ENCODE measurements at regions not wholly inside any gene's neighbourhood (a gene's known extent, or its start where the extent isn't known, plus 50 kb on each side); places are given as distances from the start of the nearest gene placed in this dataset.

DNA sequence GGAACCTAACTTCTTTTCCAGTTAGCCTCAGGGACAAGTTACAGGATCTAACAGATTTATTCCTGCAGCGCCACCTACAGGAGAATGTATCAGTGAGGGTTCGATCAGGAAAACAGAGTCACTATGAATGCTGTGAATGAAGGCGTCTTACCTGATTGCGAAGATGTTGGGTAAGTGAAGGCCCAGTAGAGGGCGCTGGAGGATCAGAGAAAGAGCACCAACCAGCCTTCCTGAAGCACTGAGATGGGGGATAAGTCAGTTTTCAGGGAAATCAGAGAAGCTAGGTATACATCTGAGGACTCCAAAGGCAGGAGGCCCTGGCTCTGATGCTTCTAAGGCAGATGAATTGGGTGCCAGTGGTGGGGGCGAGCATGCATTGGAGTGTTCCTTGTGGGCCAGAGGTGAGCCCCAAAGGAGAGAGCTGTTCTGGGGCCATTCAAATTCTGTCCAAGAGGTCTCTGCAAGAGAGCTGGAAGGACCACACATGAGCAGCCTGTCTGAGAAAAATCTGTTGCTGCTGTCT is 169.9 kb upstream of the AADAT start:
- H3K27me3 ChIP-seq (ENCODE audit: control insufficient read depth, insufficient read depth, low read length), result no peaks in the 10 kb centered on the region
- H3K36me3 ChIP-seq (ENCODE audit: control insufficient read depth, low read depth, low read length), result no peaks in the 10 kb centered on the region
- no peak overlapping the region for H3K9ac ChIP-seq (ENCODE audit: low read length)
- no peak overlapping the region for H3K27ac ChIP-seq (ENCODE audit: low read length)
- H3K4me1 ChIP-seq (ENCODE audit: control insufficient read depth, low read depth, low read length), result no peaks in the 10 kb centered on the region
- no peaks in the 10 kb centered on the region for H3K9me3 ChIP-seq (ENCODE audit: control insufficient read depth, low read depth, low read length)
- H3K4me3 ChIP-seq (ENCODE audit: low read length), result no peak overlapping the region

DNA sequence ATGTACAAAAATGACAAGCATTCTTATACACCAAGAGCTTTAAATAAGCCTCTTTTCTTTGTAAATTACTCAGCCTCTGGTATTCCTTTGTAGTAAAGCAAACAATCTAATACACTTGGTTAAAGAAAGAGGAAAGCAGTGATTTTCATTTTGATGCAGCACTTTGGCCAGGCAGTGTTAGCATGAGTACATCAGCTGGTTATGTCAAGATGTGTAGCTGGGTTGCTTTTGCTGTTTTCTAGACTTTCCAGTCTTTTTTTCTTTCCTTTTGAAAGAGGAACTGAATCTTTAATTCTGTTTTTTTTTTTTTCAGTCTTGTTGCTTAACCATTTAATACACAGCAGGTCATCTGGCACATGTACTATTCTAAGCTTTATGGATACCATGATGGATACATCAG is 167.1 kb upstream of the AADAT start:
- H3K9me3 ChIP-seq (ENCODE audit: control insufficient read depth, low read depth, low read length), result no peaks in the 10 kb centered on the region
- H3K36me3 ChIP-seq (ENCODE audit: control insufficient read depth, low read depth, low read length), result no peaks in the 10 kb centered on the region
- no peak overlapping the region for H3K27ac ChIP-seq (ENCODE audit: low read length)
- no peak overlapping the region for H3K9ac ChIP-seq (ENCODE audit: low read length)
- H3K4me3 ChIP-seq (ENCODE audit: low read length), result no peak overlapping the region
- no peaks in the 10 kb centered on the region for H3K4me1 ChIP-seq (ENCODE audit: control insufficient read depth, low read depth, low read length)
- H3K27me3 ChIP-seq (ENCODE audit: control insufficient read depth, insufficient read depth, low read length), result no peaks in the 10 kb centered on the region

DNA sequence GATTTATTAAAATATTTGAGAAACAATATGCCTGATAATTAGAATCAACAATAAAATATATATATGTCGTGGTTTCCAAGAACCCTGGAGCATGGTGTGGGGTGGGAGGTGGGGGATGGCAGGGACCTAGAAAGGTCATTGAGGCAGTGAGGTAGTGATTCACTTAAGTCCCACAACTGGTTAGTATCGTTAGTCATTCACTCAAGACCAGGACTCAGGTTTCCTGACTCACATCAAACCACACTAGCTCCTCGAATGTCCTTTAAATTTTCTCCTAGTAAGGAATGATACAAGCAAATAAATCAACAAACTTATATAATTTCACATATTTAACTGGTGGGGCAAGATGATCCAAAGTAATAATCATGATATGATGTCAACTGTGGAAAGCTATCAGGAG is 158.8 kb upstream of the AADAT start:
- Histone ChIP-seq H3K4me1 (ENCODE audit: control insufficient read depth, low read depth, low read length) (peaks cover 2% of the 10 kb centered on the region), H3K36me3 (ENCODE audit: control insufficient read depth, low read depth, low read length) (no peaks in the 10 kb centered on the region), H3K27me3 (ENCODE audit: control insufficient read depth, insufficient read depth, low read length) (no peaks in the 10 kb centered on the region), H3K9me3 (ENCODE audit: control insufficient read depth, low read depth, low read length) (no peaks in the 10 kb centered on the region), H3K27ac (ENCODE audit: low read length) (no peak overlapping the region), H3K4me3 (ENCODE audit: low read length) (no peak overlapping the region), H3K9ac (ENCODE audit: low read length) (no peak overlapping the region)

DNA sequence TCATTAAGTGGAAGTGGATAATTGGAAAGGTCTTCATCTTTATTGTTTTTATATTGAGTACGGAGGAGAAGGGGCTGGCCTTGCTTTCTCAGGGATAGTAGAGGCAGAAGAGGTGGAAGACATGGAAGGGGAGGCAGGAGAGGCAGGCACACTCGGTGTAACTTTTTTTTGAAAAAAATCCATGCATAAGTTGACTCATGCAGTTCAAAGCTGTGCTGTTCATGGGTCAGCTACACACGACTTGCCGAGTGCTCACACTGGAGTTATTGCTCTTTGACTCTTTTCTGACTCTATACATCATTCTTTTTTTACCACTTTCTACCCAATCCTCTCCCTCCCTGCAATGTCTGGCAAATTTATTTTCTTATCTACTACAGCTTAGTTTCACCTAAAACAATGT is 158.3 kb upstream of the AADAT start:
- no peaks in the 10 kb centered on the region for H3K36me3 ChIP-seq (ENCODE audit: control insufficient read depth, low read depth, low read length)
- H3K27ac ChIP-seq (ENCODE audit: low read length), result no peak overlapping the region
- peaks cover 7% of the 10 kb centered on the region for H3K4me1 ChIP-seq (ENCODE audit: control insufficient read depth, low read depth, low read length)
- no peak overlapping the region for H3K9ac ChIP-seq (ENCODE audit: low read length)
- H3K9me3 ChIP-seq (ENCODE audit: control insufficient read depth, low read depth, low read length), result no peaks in the 10 kb centered on the region
- no peak overlapping the region for H3K4me3 ChIP-seq (ENCODE audit: low read length)
- no peaks in the 10 kb centered on the region for H3K27me3 ChIP-seq (ENCODE audit: control insufficient read depth, insufficient read depth, low read length)

DNA sequence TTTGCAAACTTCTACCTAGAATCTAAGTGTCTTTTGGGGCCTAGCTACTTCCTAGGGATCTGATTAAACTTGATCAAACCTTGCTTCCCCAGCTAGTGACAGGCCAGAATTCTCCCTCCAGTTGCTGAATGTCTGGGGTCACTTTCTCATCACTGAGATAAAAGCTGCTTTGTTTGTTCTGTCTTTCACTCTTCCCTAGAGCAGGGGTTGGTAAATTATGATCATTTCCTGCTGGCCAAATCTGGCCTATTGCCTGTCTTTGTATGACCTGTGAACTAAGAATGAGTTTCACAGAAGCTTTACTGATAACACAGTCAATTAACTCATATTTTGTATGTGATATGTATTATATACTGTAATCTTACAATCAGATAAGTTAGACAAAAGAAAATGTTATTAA is 157.8 kb upstream of the AADAT start:
- no peaks in the 10 kb centered on the region for H3K9me3 ChIP-seq (ENCODE audit: control insufficient read depth, low read depth, low read length)

DNA sequence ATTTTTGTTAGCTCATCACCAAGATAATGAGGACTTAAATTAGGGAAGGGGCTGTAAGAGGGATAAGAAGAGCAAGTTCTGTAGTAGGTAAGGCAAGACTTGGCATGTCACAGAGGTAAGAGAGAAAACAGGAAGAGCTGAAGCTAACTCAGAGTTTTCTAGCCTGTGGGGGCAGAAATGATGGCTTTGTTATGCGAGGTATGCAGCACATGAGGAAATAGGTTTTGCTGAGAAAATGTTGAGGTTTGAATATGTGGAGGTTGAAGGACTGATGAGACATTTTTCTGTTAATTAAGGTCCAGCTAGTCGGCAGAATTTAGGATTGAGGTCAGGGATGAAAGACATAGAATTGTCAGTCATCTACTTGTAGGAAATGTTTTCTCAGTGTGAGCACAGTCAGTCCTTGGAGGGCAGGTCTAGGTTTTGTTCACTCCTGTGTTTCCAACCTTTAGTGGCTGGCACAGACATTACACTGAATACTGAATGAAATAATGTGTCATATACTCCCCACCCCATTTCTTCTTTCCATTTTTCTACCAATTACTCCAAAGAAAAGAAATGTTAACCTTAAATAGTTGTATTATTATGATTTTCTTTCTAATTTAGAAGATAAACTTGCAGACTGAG is 154.0 kb upstream of the AADAT start:
- no peaks in the 10 kb centered on the region for H3K27me3 ChIP-seq (ENCODE audit: control insufficient read depth, insufficient read depth, low read length)
- no peak overlapping the region for H3K27ac ChIP-seq (ENCODE audit: low read length)
- H3K4me1 ChIP-seq (ENCODE audit: control insufficient read depth, low read depth, low read length), result peaks cover 7% of the 10 kb centered on the region
- H3K4me3 ChIP-seq (ENCODE audit: low read length), result no peak overlapping the region
- no peaks in the 10 kb centered on the region for H3K36me3 ChIP-seq (ENCODE audit: control insufficient read depth, low read depth, low read length)
- no peaks in the 10 kb centered on the region for H3K9me3 ChIP-seq (ENCODE audit: control insufficient read depth, low read depth, low read length)
- no peak overlapping the region for H3K9ac ChIP-seq (ENCODE audit: low read length)

More for the DNA sequence above, 157.8 kb upstream of the AADAT start:
- no peak overlapping the region for H3K27ac ChIP-seq (ENCODE audit: low read length)
- H3K4me1 ChIP-seq (ENCODE audit: control insufficient read depth, low read depth, low read length), result peaks cover 7% of the 10 kb centered on the region
- H3K4me3 ChIP-seq (ENCODE audit: low read length), result no peak overlapping the region
- H3K27me3 ChIP-seq (ENCODE audit: control insufficient read depth, insufficient read depth, low read length), result no peaks in the 10 kb centered on the region
- H3K36me3 ChIP-seq (ENCODE audit: control insufficient read depth, low read depth, low read length), result no peaks in the 10 kb centered on the region
- no peak overlapping the region for H3K9ac ChIP-seq (ENCODE audit: low read length)

DNA sequence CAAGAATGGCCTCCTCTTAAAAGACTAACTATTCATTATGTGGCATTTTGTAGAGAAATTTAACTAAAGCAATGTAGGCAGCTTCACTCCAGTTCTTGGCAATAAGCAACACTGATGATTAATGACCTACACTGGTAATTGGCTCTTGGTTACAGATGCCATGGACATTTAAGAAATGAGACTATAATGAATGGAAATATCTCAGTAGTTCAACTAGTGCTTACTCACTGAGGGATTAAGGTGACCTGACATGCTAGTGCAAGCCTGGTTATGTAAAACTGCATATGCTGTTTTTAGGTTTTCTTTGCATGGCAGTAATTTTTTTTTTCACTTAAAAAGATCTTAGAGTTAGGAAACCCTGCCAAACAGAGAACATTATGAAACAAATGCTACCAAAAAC is 152.7 kb upstream of the AADAT start:
- no peaks in the 10 kb centered on the region for H3K27me3 ChIP-seq (ENCODE audit: control insufficient read depth, insufficient read depth, low read length)
- no peaks in the 10 kb centered on the region for H3K9me3 ChIP-seq (ENCODE audit: control insufficient read depth, low read depth, low read length)
- no peaks in the 10 kb centered on the region for H3K36me3 ChIP-seq (ENCODE audit: control insufficient read depth, low read depth, low read length)
- peaks cover 7% of the 10 kb centered on the region for H3K4me1 ChIP-seq (ENCODE audit: control insufficient read depth, low read depth, low read length)
- H3K27ac ChIP-seq (ENCODE audit: low read length), result no peak overlapping the region
- H3K9ac ChIP-seq (ENCODE audit: low read length), result no peak overlapping the region
- H3K4me3 ChIP-seq (ENCODE audit: low read length), result no peak overlapping the region

DNA sequence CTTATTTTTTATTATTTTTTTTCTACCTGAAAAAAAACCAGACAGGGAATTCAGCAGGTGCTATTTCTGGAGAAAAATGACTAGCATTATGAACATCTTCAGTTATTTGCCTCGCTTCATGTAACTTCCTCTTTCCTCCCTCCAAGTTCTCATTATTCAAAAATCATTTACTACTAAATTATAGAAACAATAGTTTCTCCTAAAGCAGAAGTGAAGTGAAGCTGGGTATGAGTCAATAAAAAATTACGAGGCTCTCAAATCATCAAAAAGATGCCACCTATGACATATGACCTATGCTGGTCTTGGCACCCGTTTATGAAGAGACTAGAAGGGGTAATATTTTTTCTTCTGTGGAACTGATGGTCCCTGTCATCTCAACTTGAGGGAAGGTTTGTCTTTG is 145.0 kb upstream of the AADAT start:
- no peaks in the 10 kb centered on the region for H3K4me1 ChIP-seq (ENCODE audit: control insufficient read depth, low read depth, low read length)
- no peak overlapping the region for H3K4me3 ChIP-seq (ENCODE audit: low read length)
- no peaks in the 10 kb centered on the region for H3K27me3 ChIP-seq (ENCODE audit: control insufficient read depth, insufficient read depth, low read length)
- no peak overlapping the region for H3K27ac ChIP-seq (ENCODE audit: low read length)
- no peak overlapping the region for H3K9ac ChIP-seq (ENCODE audit: low read length)
- no peaks in the 10 kb centered on the region for H3K9me3 ChIP-seq (ENCODE audit: control insufficient read depth, low read depth, low read length)
- H3K36me3 ChIP-seq (ENCODE audit: control insufficient read depth, low read depth, low read length), result no peaks in the 10 kb centered on the region

DNA sequence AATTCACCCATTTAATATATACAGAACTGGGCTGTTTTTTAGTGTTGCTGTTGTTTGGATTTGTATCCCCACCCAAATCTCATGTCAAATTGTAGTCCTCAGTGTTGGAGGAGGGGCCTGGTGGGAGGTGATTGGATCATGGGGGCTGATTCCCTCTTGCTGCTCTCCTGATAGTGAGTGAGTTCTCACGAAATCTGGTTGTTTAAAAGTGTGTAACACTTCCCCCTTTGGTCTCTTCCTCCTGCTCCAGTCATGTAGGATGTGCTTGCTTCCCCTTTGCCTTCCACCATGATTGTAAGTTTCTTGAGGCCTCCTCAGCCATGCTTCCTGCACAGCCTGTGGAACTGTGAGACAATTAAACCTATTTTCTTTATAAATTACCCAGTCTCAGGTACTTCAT is 141.6 kb upstream of the AADAT start:
- H3K9me3 ChIP-seq (ENCODE audit: control insufficient read depth, low read depth, low read length), result no peaks in the 10 kb centered on the region
- H3K27me3 ChIP-seq (ENCODE audit: control insufficient read depth, insufficient read depth, low read length), result no peaks in the 10 kb centered on the region

DNA sequence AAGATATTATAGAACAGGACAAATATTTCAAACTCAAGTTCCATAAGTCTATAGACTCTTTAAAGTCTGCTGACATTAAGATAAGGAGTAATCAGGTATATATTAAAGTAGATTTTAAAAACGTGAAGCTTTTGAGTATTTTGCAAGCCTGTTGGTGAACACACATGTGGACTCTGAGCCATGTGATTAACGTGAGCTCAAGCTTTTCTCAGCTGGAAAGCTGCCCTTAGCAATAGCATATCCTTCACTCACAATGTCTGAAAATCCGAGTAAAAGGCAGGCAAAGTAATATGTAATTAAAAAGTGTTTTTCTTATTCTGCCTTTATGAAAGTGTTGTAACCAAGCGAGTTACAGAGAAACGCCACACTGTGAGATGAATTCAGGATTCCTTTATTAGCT is 140.5 kb upstream of the AADAT start:
- H3K27me3 ChIP-seq (ENCODE audit: control insufficient read depth, insufficient read depth, low read length), result no peaks in the 10 kb centered on the region
- no peaks in the 10 kb centered on the region for H3K9me3 ChIP-seq (ENCODE audit: control insufficient read depth, low read depth, low read length)
- H3K27ac ChIP-seq (ENCODE audit: low read length), result no peak overlapping the region
- H3K4me3 ChIP-seq (ENCODE audit: low read length), result no peak overlapping the region
- H3K36me3 ChIP-seq (ENCODE audit: control insufficient read depth, low read depth, low read length), result no peaks in the 10 kb centered on the region
- H3K9ac ChIP-seq (ENCODE audit: low read length), result no peak overlapping the region
- H3K4me1 ChIP-seq (ENCODE audit: control insufficient read depth, low read depth, low read length), result peaks cover 10% of the 10 kb centered on the region

More for the DNA sequence above, 141.6 kb upstream of the AADAT start:
- Histone ChIP-seq H3K9ac (ENCODE audit: low read length) (no peak overlapping the region), H3K4me1 (ENCODE audit: control insufficient read depth, low read depth, low read length) (peaks cover 10% of the 10 kb centered on the region), H3K4me3 (ENCODE audit: low read length) (no peak overlapping the region), H3K36me3 (ENCODE audit: control insufficient read depth, low read depth, low read length) (no peaks in the 10 kb centered on the region), H3K27ac (ENCODE audit: low read length) (no peak overlapping the region)

DNA sequence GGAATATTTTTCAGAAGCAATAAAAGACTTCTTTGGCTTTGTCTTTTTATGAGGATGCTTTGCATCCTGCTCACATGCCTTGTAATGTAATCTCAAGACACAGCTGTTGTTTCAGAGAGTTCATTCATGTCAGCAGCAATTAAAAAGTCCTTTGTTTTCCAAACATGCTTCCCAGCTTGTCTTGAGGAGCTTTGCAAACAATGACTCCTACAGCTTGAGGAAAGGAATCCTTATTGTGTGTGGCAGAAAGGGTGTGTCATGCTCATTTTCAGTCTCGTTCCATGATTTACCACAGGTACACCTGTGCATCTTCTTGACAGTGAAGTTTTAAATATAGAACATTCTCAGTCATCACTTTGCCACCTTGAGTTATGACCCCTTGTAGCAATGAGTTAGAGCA is 139.2 kb upstream of the AADAT start:
- H3K9me3 ChIP-seq (ENCODE audit: control insufficient read depth, low read depth, low read length), result no peaks in the 10 kb centered on the region
- H3K27me3 ChIP-seq (ENCODE audit: control insufficient read depth, insufficient read depth, low read length), result no peaks in the 10 kb centered on the region
- H3K4me3 ChIP-seq (ENCODE audit: low read length), result no peak overlapping the region
- H3K27ac ChIP-seq (ENCODE audit: low read length), result no peak overlapping the region
- peaks cover 10% of the 10 kb centered on the region for H3K4me1 ChIP-seq (ENCODE audit: control insufficient read depth, low read depth, low read length)
- H3K36me3 ChIP-seq (ENCODE audit: control insufficient read depth, low read depth, low read length), result no peaks in the 10 kb centered on the region
- H3K9ac ChIP-seq (ENCODE audit: low read length), result no peak overlapping the region

DNA sequence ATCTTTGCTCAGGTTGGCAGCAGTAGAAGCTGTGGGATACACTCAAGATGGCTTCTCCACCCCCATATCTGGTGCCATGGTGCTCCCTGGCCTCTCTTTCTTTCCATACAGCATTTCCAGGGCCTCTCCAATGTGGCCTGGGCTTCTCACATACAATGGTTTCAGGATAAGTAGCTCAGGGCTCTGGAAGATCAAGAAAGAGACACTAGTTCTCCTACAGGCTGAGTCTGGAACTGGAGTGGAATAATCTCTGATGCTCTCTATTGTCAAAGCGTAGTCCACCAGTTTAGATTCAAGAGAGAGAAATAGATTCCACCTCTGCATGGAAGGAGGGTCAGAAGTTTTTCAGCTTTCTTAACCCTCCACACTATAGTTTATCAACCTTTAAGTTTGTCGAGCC is 138.2 kb upstream of the AADAT start:
- Histone ChIP-seq H3K4me3 (ENCODE audit: low read length) (no peak overlapping the region), H3K9ac (ENCODE audit: low read length) (no peak overlapping the region), H3K27me3 (ENCODE audit: control insufficient read depth, insufficient read depth, low read length) (no peaks in the 10 kb centered on the region), H3K36me3 (ENCODE audit: control insufficient read depth, low read depth, low read length) (no peaks in the 10 kb centered on the region), H3K4me1 (ENCODE audit: control insufficient read depth, low read depth, low read length) (peaks cover 10% of the 10 kb centered on the region), H3K27ac (ENCODE audit: low read length) (no peak overlapping the region), H3K9me3 (ENCODE audit: control insufficient read depth, low read depth, low read length) (no peaks in the 10 kb centered on the region)

All from iPS-18a (cell line).